C4-2B (cell line): ENCODE measurements at regions not wholly inside any gene's neighbourhood (a gene's known extent, or its start where the extent isn't known, plus 50 kb on each side); places are given as distances from the start of the nearest gene placed in this dataset.
A peak's percentile ranks its signal among the peaks of the same experiment; 100 is the strongest.

Experiments used
- H3K27ac ChIP-seq: fragments of 450-650 bp; 2 replicates; pipeline ENCODE4 v1.5.1; 2017
- ZFX ChIP-seq: fragments of 450-650 bp; IDR thresholded peaks from 2 replicates; pipeline ENCODE4 v1.6.1; 2017
- TF ChIP-seq, protein P1 (sequence below): fragments of 450-650 bp; conservative IDR thresholded peaks from 2 replicates; pipeline ENCODE4 v1.5.1; 2017; ENCODE audit warnings: mild to moderate bottlenecking

DNA sequence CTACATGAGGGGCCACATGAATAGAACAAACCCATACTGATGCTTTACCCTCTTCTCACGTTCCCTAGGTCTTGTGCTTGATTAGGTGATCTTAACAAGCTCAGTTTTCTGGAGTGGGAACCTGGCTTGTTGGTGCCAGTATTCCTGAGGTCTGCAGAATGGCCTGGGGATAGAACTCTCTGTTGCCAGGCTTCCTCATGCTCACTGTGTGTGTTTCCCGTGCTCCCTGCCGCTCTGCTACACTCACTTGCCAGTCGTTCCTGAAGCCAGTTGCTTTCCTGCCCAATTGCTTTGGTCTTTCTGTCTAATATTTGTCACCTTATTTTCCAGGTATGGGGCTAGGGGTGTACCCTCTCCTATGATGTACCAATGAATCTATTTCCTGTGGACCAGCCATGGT lies 2111.5 kb upstream of the PIK3C3 start:
- TF ChIP-seq, protein P1, sequence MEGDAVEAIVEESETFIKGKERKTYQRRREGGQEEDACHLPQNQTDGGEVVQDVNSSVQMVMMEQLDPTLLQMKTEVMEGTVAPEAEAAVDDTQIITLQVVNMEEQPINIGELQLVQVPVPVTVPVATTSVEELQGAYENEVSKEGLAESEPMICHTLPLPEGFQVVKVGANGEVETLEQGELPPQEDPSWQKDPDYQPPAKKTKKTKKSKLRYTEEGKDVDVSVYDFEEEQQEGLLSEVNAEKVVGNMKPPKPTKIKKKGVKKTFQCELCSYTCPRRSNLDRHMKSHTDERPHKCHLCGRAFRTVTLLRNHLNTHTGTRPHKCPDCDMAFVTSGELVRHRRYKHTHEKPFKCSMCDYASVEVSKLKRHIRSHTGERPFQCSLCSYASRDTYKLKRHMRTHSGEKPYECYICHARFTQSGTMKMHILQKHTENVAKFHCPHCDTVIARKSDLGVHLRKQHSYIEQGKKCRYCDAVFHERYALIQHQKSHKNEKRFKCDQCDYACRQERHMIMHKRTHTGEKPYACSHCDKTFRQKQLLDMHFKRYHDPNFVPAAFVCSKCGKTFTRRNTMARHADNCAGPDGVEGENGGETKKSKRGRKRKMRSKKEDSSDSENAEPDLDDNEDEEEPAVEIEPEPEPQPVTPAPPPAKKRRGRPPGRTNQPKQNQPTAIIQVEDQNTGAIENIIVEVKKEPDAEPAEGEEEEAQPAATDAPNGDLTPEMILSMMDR = no peak
- no peak for TF ChIP-seq ZFX
- no peak overlapping the region for H3K27ac ChIP-seq

DNA sequence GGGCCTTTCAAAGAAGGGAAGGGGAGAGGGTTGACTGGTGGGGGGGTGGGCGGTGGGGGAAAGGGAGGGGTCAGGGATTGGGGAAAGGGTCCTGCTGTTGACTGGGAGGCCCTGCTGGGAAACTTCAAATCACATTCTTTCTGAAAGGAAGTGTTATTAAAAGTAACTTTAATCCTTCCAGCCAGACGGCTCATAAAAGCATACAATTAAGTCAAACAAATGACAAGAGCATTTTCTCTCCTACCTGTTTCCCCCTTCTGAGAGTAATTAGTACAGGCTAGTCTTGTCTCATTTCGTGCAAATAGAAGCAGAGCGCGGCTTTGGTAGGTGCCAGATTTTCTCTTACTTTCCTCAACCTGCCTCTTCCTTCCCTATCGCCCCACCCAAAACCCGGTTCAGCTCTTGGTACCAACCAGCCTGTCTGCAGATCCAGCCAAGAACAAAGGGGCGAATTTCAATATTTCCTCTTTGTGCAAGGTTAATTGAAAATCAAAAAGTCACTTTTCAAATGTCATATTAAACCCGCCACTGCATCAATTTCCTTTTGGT lies 2112.6 kb upstream of the PIK3C3 start:
- TF ChIP-seq, protein P1 = no peak
- no peak for TF ChIP-seq ZFX
- H3K27ac ChIP-seq = no peak overlapping the region

DNA sequence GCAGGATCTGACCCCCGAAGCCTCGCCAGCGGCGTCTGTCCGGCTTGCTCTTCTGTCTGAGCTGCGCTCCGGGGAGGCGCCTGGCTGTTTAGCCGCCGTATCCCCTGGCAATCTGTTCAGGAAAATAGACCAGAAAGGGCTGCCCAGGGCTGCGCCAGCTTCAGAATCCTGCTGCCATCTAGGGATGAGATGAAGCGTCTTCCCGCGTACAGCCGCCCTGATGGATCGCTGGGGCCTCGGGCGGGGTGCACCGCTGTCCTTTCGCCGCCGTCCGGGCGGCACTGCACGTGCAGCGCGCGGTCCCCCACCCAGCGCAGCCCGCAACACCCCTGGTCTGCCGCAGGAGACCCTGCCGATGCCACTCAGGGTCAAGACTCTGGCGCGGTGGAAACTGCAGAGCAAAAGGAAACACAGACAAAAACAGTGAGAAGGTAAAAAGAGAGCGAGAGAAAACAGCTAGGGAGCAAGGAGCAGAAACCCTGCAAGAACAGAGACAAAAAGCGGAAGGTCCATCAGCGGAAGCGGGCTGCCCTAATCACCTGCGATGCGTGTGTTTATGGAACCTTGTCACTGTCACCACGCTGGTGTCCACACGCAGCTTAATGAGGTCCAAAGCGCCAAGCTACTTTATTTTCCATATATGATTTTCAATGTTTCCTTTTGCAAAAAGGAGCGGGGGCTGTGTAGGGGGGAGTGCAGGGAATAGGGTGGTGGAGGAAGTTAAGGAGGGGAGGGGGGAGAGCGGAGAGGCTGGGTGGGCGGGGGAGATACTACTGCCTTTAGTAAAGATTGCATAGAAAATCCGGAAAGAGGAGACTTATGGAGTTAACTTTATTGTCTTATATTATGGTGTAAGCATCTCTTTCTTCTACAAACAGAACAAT lies 2113.3 kb upstream of the PIK3C3 start:
- no peak overlapping the region; the same call in 1 of the 2 replicates for H3K27ac ChIP-seq
- TF ChIP-seq, protein P1 = peak; percentile 73
- TF ChIP-seq ZFX = no peak

DNA sequence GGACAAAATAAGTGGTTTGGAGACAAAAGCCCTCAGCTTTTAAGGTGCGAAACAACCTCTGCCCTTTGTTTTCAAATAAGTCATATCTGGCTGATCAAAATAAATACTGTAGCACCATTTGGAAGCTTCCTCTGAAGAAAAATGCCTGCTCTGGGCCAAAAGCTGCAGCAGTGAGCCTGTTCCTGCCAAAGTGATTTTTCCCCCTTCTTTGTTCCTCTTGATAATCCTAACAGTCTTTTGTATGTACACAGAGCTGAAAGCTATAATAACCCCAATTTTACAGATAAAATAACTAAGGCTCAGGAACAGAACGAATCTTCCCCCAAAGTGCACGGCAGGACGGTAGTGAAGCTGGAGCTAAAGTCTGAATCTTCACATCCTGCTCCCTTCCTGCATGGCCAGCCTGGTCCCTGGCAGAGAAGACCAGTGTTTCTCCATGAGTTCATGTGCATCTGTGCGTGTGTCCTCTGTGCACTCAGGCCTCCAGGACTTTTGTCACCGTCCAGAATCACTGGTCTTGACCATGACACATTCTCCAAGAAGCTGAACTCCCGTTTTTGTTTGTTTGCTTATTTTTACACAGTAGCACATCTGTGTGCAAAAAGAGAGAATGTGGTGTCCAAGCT lies 2114.1 kb upstream of the PIK3C3 start:
- TF ChIP-seq, protein P1 = no peak
- TF ChIP-seq ZFX = no peak
- no peak overlapping the region; the same call in 1 of the 2 replicates for H3K27ac ChIP-seq

DNA sequence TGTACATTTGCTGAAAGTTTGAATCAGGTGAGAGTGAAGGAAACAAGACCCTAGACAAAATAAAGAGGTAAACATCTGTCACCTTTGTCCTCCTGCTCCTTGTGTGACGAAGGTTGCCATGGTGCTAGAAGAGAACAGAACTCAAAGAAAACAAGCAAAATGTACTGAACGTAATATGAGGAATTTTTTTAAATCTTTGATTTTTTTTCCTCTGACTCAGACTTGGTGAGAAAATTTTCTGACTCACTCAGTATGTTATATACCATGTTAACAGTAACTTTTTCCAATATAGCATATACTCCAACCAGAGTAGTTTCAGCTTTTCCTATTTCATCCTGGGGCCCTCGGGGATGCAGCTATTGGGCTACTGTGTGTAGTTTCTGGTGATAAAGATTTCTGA lies 2114.6 kb upstream of the PIK3C3 start:
- TF ChIP-seq ZFX = no peak
- TF ChIP-seq, protein P1 = no peak
- no peak overlapping the region for H3K27ac ChIP-seq

DNA sequence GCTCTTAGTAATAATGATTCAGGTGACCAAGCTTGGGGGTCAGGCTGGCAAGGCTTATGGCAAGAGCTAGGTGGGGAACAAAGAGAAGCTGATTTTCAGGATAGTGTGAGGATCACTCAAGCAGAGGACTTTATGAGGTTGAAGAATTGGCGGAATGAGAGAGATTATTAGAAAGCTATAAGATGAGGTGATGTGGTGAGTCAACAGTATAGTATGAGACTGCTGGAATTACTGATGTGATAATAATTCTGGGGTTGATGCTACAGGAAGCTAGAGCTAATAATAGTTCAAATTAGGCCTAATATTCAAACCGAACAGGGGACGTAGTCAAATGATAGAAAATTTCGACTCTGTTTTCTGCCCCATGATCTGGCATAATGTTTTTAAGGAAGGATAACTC lies 2115.3 kb upstream of the PIK3C3 start:
- no peak overlapping the region for H3K27ac ChIP-seq
- TF ChIP-seq, protein P1 = no peak
- no peak for TF ChIP-seq ZFX

DNA sequence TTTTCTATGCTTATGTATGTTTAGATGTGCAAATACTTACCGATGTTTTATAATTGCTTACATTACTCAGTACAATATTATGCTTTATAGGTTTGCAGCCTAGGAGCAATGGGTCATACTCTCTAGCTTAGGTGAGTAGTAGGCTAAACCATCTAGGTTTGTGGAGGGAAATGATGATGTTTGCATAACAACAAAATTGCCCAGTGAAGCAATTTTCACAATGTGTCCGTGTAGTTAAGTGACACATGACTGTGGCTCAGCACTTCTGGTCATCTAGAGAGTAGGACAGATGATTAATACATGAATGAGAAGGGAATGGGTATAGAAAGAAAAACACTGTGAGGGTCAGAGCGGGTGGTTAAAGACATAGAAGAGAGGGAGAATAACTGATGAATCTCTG lies 2116.2 kb upstream of the PIK3C3 start:
- TF ChIP-seq ZFX = no peak
- TF ChIP-seq, protein P1 = no peak
- H3K27ac ChIP-seq = no peak overlapping the region
